Ascending aorta (tissue), 2 donors: ENCODE measurements at regions not wholly inside any gene's neighbourhood (a gene's known extent, or its start where the extent isn't known, plus 50 kb on each side); places are given as distances from the start of the nearest gene placed in this dataset.
A peak's percentile ranks its signal among the peaks of the same experiment; 100 is the strongest.

Experiments used
- DNase-seq, 2 donors: peaks; one replicate each; pipeline ENCODE4 v3.0.0-alpha.2; 2019; ENCODE audit warnings: low spot score in 2 of 2
- H3K27ac ChIP-seq, 2 donors: fragments of 200-600 bp; sonication (generic); one replicate each; pipeline ENCODE4 v1.5.1; 2016 to 2017; ENCODE audit warnings: mild to moderate bottlenecking in 1 of 2
- H3K27me3 ChIP-seq: fragments of 200-600 bp; sonication (generic); one replicate; pipeline ENCODE4 v1.5.1; 2017
- H3K36me3 ChIP-seq, 2 donors: fragments of 200-600 bp; sonication (generic); one replicate each; pipeline ENCODE4 v1.5.1; 2016
- H3K4me1 ChIP-seq, 2 donors: fragments of 200-600 bp; sonication (generic); one replicate each; pipeline ENCODE4 v1.5.1; 2016 to 2017; ENCODE audit warnings: mild to moderate bottlenecking in 1 of 2
- H3K4me3 ChIP-seq, 2 donors: fragments of 200-600 bp; sonication (generic); one replicate each; pipeline ENCODE4 v1.5.1; 2016 to 2017; ENCODE audit warnings: mild to moderate bottlenecking in 1 of 2
- H3K9me3 ChIP-seq, 2 donors: fragments of 200-600 bp; sonication (generic); one replicate each; pipeline ENCODE4 v1.5.1; 2016
- CTCF ChIP-seq, 3 experiments: fragments of 200-600 bp in 2 of 3; fragments of 450-650 bp in 1 of 3; sonication (generic) in 2 of 3; IDR thresholded peaks; one replicate each; pipeline ENCODE4 v1.5.1; 2016 to 2019; ENCODE audit warnings: antibody characterized with exemption in 3 of 3, mild to moderate bottlenecking in 1 of 3, moderate library complexity in 1 of 3
- intact Hi-C: fragments of 100-400 bp; cut with DNase I; formaldehyde crosslinking; loops from one replicate; pipeline ENCODE4 v1.15.1; 2023

GRCh38 chr6:111972745-111973117 lies 81.2 kb upstream of the CCN6 start:
- no peak for DNase-seq
- H3K36me3 ChIP-seq, result no peaks in the 10 kb centered on the region
- peak overlapping the region; percentile 54 to 59 for H3K27ac ChIP-seq
- H3K9me3 ChIP-seq, result no peaks in the 10 kb centered on the region
- peaks cover 2 to 5% of the 10 kb centered on the region in 2 donors for H3K4me1 ChIP-seq
- intact Hi-C loops, result loop anchor here (2.0 kb wide), 2 partner anchors 70 to 100 kb away; partner anchors contain the start of gene FYN
- peak overlapping the region in 1 of 2 donors; percentile 14 for H3K4me3 ChIP-seq
- H3K27me3 ChIP-seq, result no peaks in the 10 kb centered on the region
- no peak for TF ChIP-seq CTCF (IDR thresholded peaks at IDR 0.05)

- Histone ChIP-seq H3K4me1 (peaks cover 2 to 5% of the 10 kb centered on the region in 2 donors), H3K27me3 (no peaks in the 10 kb centered on the region), H3K9me3 (no peaks in the 10 kb centered on the region), H3K27ac (peak overlapping the region; percentile 54 to 59), H3K4me3 (peak overlapping the region; percentile 14 to 37), H3K36me3 (no peaks in the 10 kb centered on the region)
- TF ChIP-seq CTCF (IDR thresholded peaks at IDR 0.05), result no peak
- DNase-seq, result peak; percentile 16 to 83
- intact Hi-C loops, result loop anchor here (2.0 kb wide), 2 partner anchors 70 to 100 kb away; partner anchors contain the start of gene FYN
These were observed 80.7 kb upstream of the CCN6 start for GRCh38 chr6:111973118-111973761.

GRCh38 chr6:111973927-111974639 lies 79.8 kb upstream of the CCN6 start:
- Histone ChIP-seq H3K9me3 (no peaks in the 10 kb centered on the region), H3K27me3 (no peaks in the 10 kb centered on the region), H3K27ac (peak overlapping the region; percentile 54 to 59), H3K4me1 (peaks cover 2 to 5% of the 10 kb centered on the region in 2 donors), H3K4me3 (peak overlapping the region in 1 of 2 donors; percentile 37), H3K36me3 (no peaks in the 10 kb centered on the region)
- intact Hi-C loops, result loop anchor here (2.0 kb wide), 3 partner anchors 23 to 101 kb away; partner anchors contain the start of gene FYN
- no peak for TF ChIP-seq CTCF (IDR thresholded peaks at IDR 0.05)
- no peak for DNase-seq

- H3K27me3 ChIP-seq, result no peaks in the 10 kb centered on the region
- intact Hi-C loops, result loop anchor here (2.0 kb wide), 1 partner anchor 21 kb away; no protein-coding TSS in a partner anchor
- no peaks in the 10 kb centered on the region for H3K36me3 ChIP-seq
- no peak overlapping the region for H3K27ac ChIP-seq
- H3K4me1 ChIP-seq, result peaks cover 2 to 5% of the 10 kb centered on the region in 2 donors
- no peak overlapping the region for H3K4me3 ChIP-seq
- no peak for TF ChIP-seq CTCF (IDR thresholded peaks at IDR 0.05)
- no peak for DNase-seq
- H3K9me3 ChIP-seq, result no peaks in the 10 kb centered on the region
These were observed 78.4 kb upstream of the CCN6 start for GRCh38 chr6:111975466-111975865.

GRCh38 chr6:111976139-111976538 lies 77.8 kb upstream of the CCN6 start:
- intact Hi-C loops, result no loop called here
- no peak for TF ChIP-seq CTCF (IDR thresholded peaks at IDR 0.05)
- no peaks in the 10 kb centered on the region for H3K27me3 ChIP-seq
- H3K4me1 ChIP-seq, result peaks cover 2 to 5% of the 10 kb centered on the region in 2 donors
- no peaks in the 10 kb centered on the region for H3K36me3 ChIP-seq
- H3K9me3 ChIP-seq, result no peaks in the 10 kb centered on the region
- no peak overlapping the region for H3K27ac ChIP-seq
- no peak for DNase-seq
- no peak overlapping the region for H3K4me3 ChIP-seq
